ENCODE measurements at regions not wholly inside any gene's neighbourhood (a gene's known extent, or its start where the extent isn't known, plus 50 kb on each side); places are given as distances from the start of the nearest gene placed in this dataset.

GRCh38 chr3:148202386-148202785, 495.3 kb upstream of the AGTR1 start:
- TF ChIP-seq CTCF (IDR thresholded peaks at IDR 0.05) (no peak), POLR2A (IDR thresholded peaks at IDR 0.05) (no peak), EP300 (IDR thresholded peaks at IDR 0.05) (no peak), POLR2AphosphoS5 (IDR thresholded peaks at IDR 0.05) (no peak)
